Colonic mucosa (tissue), 4 donors: ENCODE measurements at regions not wholly inside any gene's neighbourhood (a gene's known extent, or its start where the extent isn't known, plus 50 kb on each side); places are given as distances from the start of the nearest gene placed in this dataset.
"Not testable (repeated sequence)": the region's sequence is repeated elsewhere in the genome, so short reads cannot be mapped to it uniquely, and the experiment has no call there.

Experiments used
- DNase-seq: peaks from one replicate; pipeline ENCODE4 v3.0.0-alpha.2; 2020
- H3K27ac ChIP-seq: fragments of 200-600 bp; one replicate; pipeline ENCODE4 v1.8.0; 2021
- H3K27me3 ChIP-seq: fragments of 200-600 bp; one replicate; pipeline ENCODE4 v1.8.0; 2021
- H3K36me3 ChIP-seq: fragments of 200-600 bp; one replicate; pipeline ENCODE4 v1.8.0; 2021
- H3K4me1 ChIP-seq: fragments of 200-600 bp; one replicate; pipeline ENCODE4 v1.8.0; 2021; ENCODE audit warnings: mild to moderate bottlenecking
- H3K4me3 ChIP-seq: fragments of 200-600 bp; one replicate; pipeline ENCODE4 v1.8.0; 2021
- H3K9ac ChIP-seq, 2 donors: one replicate each; pipeline ENCODE4 v1.7.0; 2013; ENCODE audit warnings: control low read depth in 2 of 2, low read depth in 2 of 2, low read length in 2 of 2
- H3K9me3 ChIP-seq: fragments of 200-600 bp; one replicate; pipeline ENCODE4 v1.8.0; 2021
- CTCF ChIP-seq: fragments of 200-600 bp; IDR thresholded peaks from one replicate; pipeline ENCODE4 v1.8.0; 2022; ENCODE audit warnings: antibody characterized with exemption, mild to moderate bottlenecking
- intact Hi-C: fragments of 100-400 bp; cut with DNase I; formaldehyde crosslinking; loops from one replicate; pipeline ENCODE4 v1.14.1; 2022
- donor health status: healthy.
- donor health status: DM: no; HTN: no; CAD: no.
- donor health status: DM: no; HTN: no; CAD: no.

GRCh38 chr2:94576486-94576885 lies 294.7 kb upstream of the TEKT4 start:
- intact Hi-C loops, H3K27me3 ChIP-seq, H3K4me1 ChIP-seq, H3K4me3 ChIP-seq, H3K36me3 ChIP-seq, DNase-seq, H3K9ac ChIP-seq, H3K9me3 ChIP-seq, H3K27ac ChIP-seq: not testable (repeated sequence)

- intact Hi-C loops, H3K27me3 ChIP-seq, H3K27ac ChIP-seq, H3K4me1 ChIP-seq, H3K4me3 ChIP-seq, H3K9ac ChIP-seq, H3K36me3 ChIP-seq, H3K9me3 ChIP-seq: not testable (repeated sequence)
- peak; percentile 40 for DNase-seq
These were observed 294.1 kb upstream of the TEKT4 start for GRCh38 chr2:94577160-94577559.

GRCh38 chr2:94579221-94579620 lies 292.0 kb upstream of the TEKT4 start:
- DNase-seq, H3K9ac ChIP-seq, H3K27ac ChIP-seq, H3K4me3 ChIP-seq, H3K9me3 ChIP-seq, intact Hi-C loops, H3K27me3 ChIP-seq, H3K36me3 ChIP-seq, H3K4me1 ChIP-seq: not testable (repeated sequence)

GRCh38 chr2:94583081-94583723 lies 288.0 kb upstream of the TEKT4 start:
- intact Hi-C loops, H3K27ac ChIP-seq: not testable (repeated sequence)

GRCh38 chr2:94584569-94584968 lies 286.7 kb upstream of the TEKT4 start:
- H3K9me3 ChIP-seq, DNase-seq, intact Hi-C loops, H3K27me3 ChIP-seq, H3K9ac ChIP-seq, H3K27ac ChIP-seq, H3K4me3 ChIP-seq, H3K4me1 ChIP-seq, H3K36me3 ChIP-seq: not testable (repeated sequence)

More at GRCh38 chr2:94583081-94583723, 288.0 kb upstream of the TEKT4 start:
- not testable (repeated sequence) for H3K9me3 ChIP-seq, H3K9ac ChIP-seq, H3K4me1 ChIP-seq, H3K27me3 ChIP-seq, H3K4me3 ChIP-seq, H3K36me3 ChIP-seq, DNase-seq

- peak; percentile 53 for TF ChIP-seq CTCF
- intact Hi-C loops, H3K9me3 ChIP-seq, H3K27ac ChIP-seq, H3K27me3 ChIP-seq, H3K36me3 ChIP-seq, H3K4me1 ChIP-seq, H3K4me3 ChIP-seq, H3K9ac ChIP-seq: not testable (repeated sequence)
- peak; percentile 42 for DNase-seq
These were observed 284.9 kb upstream of the TEKT4 start for GRCh38 chr2:94586032-94586982.

GRCh38 chr2:94587042-94587441 lies 284.2 kb upstream of the TEKT4 start:
- H3K9me3 ChIP-seq, intact Hi-C loops, H3K27ac ChIP-seq, DNase-seq, H3K9ac ChIP-seq, H3K4me3 ChIP-seq, H3K27me3 ChIP-seq, H3K36me3 ChIP-seq, H3K4me1 ChIP-seq: not testable (repeated sequence)

GRCh38 chr2:94594019-94594836 lies 277.0 kb upstream of the TEKT4 start:
- H3K27me3 ChIP-seq, H3K9me3 ChIP-seq, H3K36me3 ChIP-seq, H3K4me1 ChIP-seq, H3K4me3 ChIP-seq, intact Hi-C loops, H3K9ac ChIP-seq, DNase-seq, H3K27ac ChIP-seq: not testable (repeated sequence)

GRCh38 chr2:94595956-94596355 lies 275.3 kb upstream of the TEKT4 start:
- H3K27me3 ChIP-seq, H3K9me3 ChIP-seq, DNase-seq, H3K36me3 ChIP-seq, H3K4me1 ChIP-seq, H3K9ac ChIP-seq, intact Hi-C loops, H3K27ac ChIP-seq, H3K4me3 ChIP-seq: not testable (repeated sequence)

- H3K4me3 ChIP-seq, H3K27ac ChIP-seq, intact Hi-C loops, H3K9me3 ChIP-seq, H3K9ac ChIP-seq, DNase-seq, H3K27me3 ChIP-seq, H3K36me3 ChIP-seq, H3K4me1 ChIP-seq: not testable (repeated sequence)
These were observed 273.0 kb upstream of the TEKT4 start for GRCh38 chr2:94598075-94598713.

GRCh38 chr2:94600929-94601328 lies 270.3 kb upstream of the TEKT4 start:
- H3K27ac ChIP-seq, H3K4me3 ChIP-seq, H3K9ac ChIP-seq, H3K36me3 ChIP-seq, H3K4me1 ChIP-seq, DNase-seq, intact Hi-C loops, H3K9me3 ChIP-seq, H3K27me3 ChIP-seq: not testable (repeated sequence)
